Transverse colon (tissue), 4 donors: ENCODE measurements at regions not wholly inside any gene's neighbourhood (a gene's known extent, or its start where the extent isn't known, plus 50 kb on each side); places are given as distances from the start of the nearest gene placed in this dataset.
"Not testable (repeated sequence)": the region's sequence is repeated elsewhere in the genome, so short reads cannot be mapped to it uniquely, and the experiment has no call there.

Experiments used
- DNase-seq: peaks from one replicate; pipeline ENCODE4 v3.0.0-alpha.2; 2019
- H3K27ac ChIP-seq, 4 donors: fragments of 200-600 bp; sonication (generic); 2 replicates each; pipeline ENCODE4 v1.5.1; 2016 to 2018; ENCODE audit warnings: inconsistent platforms in 4 of 4
- H3K27me3 ChIP-seq: fragments of 200-600 bp; sonication (generic); 2 replicates; pipeline ENCODE4 v1.5.1; 2017; ENCODE audit warnings: inconsistent platforms
- H3K36me3 ChIP-seq, 4 donors: fragments of 200-600 bp; sonication (generic); 2 replicates each; pipeline ENCODE4 v1.5.1; 2017 to 2019; ENCODE audit warnings: inconsistent platforms in 4 of 4
- H3K4me1 ChIP-seq, 4 donors: fragments of 200-600 bp; sonication (generic); 2 replicates each; pipeline ENCODE4 v1.5.1; 2017 to 2020; ENCODE audit warnings: inconsistent platforms in 4 of 4
- H3K4me3 ChIP-seq, 4 donors: fragments of 200-600 bp; sonication (generic); 1 replicate in 1 of 4; 2 replicates in 3 of 4; pipeline versions ENCODE4 v1.5.1 to v1.6.1; 2017 to 2019; ENCODE audit warnings: inconsistent platforms in 4 of 4
- H3K9me3 ChIP-seq, 2 donors: fragments of 200-600 bp; sonication (generic); 2 replicates each; pipeline ENCODE4 v1.5.1; 2017 to 2019; ENCODE audit warnings: inconsistent platforms in 2 of 2
- CTCF ChIP-seq, 5 experiments: fragments of 200-600 bp in 3 of 5; fragments of 450-650 bp in 2 of 5; sonication (generic) in 3 of 5; IDR thresholded peaks; 1 replicate in 2 of 5; 2 replicates in 3 of 5; pipeline ENCODE4 v1.5.1; 2016 to 2017; ENCODE audit warnings: antibody characterized with exemption in 5 of 5, inconsistent platforms in 3 of 5, mild to moderate bottlenecking in 2 of 5, moderate library complexity in 1 of 5
- EP300 ChIP-seq: sonication (generic); formaldehyde crosslinking; IDR thresholded peaks from one replicate; pipeline ENCODE4 v1.6.1; 2017; ENCODE audit warnings: antibody characterized with exemption, low read depth
- POLR2A ChIP-seq: fragments of 450-650 bp; IDR thresholded peaks from one replicate; pipeline ENCODE4 v1.6.1; 2016; ENCODE audit warnings: antibody characterized with exemption, mild to moderate bottlenecking, moderate library complexity
- POLR2AphosphoS5 ChIP-seq, 3 donors: sonication (generic); formaldehyde crosslinking; IDR thresholded peaks; one replicate each; pipeline ENCODE4 v1.6.1; 2016; ENCODE audit warnings: antibody characterized with exemption in 3 of 3
- WGBS, 2 donors: methylation state at CpG; one replicate each; pipeline ENCODE4 v1.1.5; 2018; ENCODE audit warnings: low coverage in 1 of 2; 5-methylcytosine and 5-hydroxymethylcytosine counted together
- in situ Hi-C, 4 donors: fragments of 200-750 bp; cut with MboI; loops; one replicate each; pipeline versions ENCODE4 v1.15.0 to v1.15.1; 2017; ENCODE audit warnings: low sequenced_read_pairs in 3 of 4, low pct_ligation_motif_present in 1 of 4, low pct_unique_long_range_greater_than_20kb in 1 of 4
- intact Hi-C: fragments of 100-400 bp; cut with DNase I; formaldehyde crosslinking; loops from one replicate; pipeline ENCODE4 v1.15.1; 2023; ENCODE audit warnings: low total_unique reads

- 47% methylated on average over 1 of the region's 1 CpG; no CpG with 5 or more reads in 1 of the 2 donors for WGBS, 2 donors
- Histone ChIP-seq H3K4me3 (no peak overlapping the region), H3K27me3 (no peaks in the 10 kb centered on the region), H3K9me3 (no peaks in the 10 kb centered on the region), H3K36me3 (no peaks in the 10 kb centered on the region), H3K27ac (no peak overlapping the region), H3K4me1 (no peaks in the 10 kb centered on the region)
- DNase-seq, result no peak
- intact Hi-C loops (no loop called here), in situ Hi-C loops (no loop called here)
- no peak for TF ChIP-seq POLR2A
- TF ChIP-seq POLR2AphosphoS5 (IDR thresholded peaks at IDR 0.05), result no peak
- no peak for TF ChIP-seq CTCF (IDR thresholded peaks at IDR 0.05)
- TF ChIP-seq EP300, result no peak
Measured at GRCh38 chrX:122626871-122627270, 557.2 kb upstream of the GRIA3 start.

- intact Hi-C loops, result no loop called here
- in situ Hi-C loops, result no loop called here
- TF ChIP-seq POLR2AphosphoS5 (IDR thresholded peaks at IDR 0.05) (no peak), EP300 (no peak), POLR2A (no peak), CTCF (IDR thresholded peaks at IDR 0.05) (no peak)
- Histone ChIP-seq H3K4me1 (no peaks in the 10 kb centered on the region), H3K27ac (no peak overlapping the region), H3K4me3 (no peak overlapping the region), H3K36me3 (no peaks in the 10 kb centered on the region), H3K9me3 (no peaks in the 10 kb centered on the region), H3K27me3 (no peaks in the 10 kb centered on the region)
- 52 to 64% methylated on average over 2 of the region's 2 CpGs for WGBS, 2 donors
- DNase-seq, result no peak
Measured at GRCh38 chrX:122641136-122641535, 542.9 kb upstream of the GRIA3 start.

- TF ChIP-seq POLR2A (no peak), EP300 (no peak), POLR2AphosphoS5 (IDR thresholded peaks at IDR 0.05) (no peak), CTCF (IDR thresholded peaks at IDR 0.05) (no peak)
- Histone ChIP-seq H3K36me3 (no peaks in the 10 kb centered on the region), H3K4me1 (no peaks in the 10 kb centered on the region), H3K27ac (no peak overlapping the region), H3K9me3 (no peaks in the 10 kb centered on the region), H3K4me3 (no peak overlapping the region), H3K27me3 (no peaks in the 10 kb centered on the region)
- WGBS, 2 donors, result 43% methylated on average over 4 of the region's 4 CpGs; no CpG with 5 or more reads in 1 of the 2 donors
- DNase-seq, result no peak
- intact Hi-C loops, result no loop called here
- in situ Hi-C loops, result no loop called here
Measured at GRCh38 chrX:122641826-122642225, 542.3 kb upstream of the GRIA3 start.

GRCh38 chrX:122655256-122655655, 528.8 kb upstream of the GRIA3 start:
- H3K27ac ChIP-seq, H3K4me1 ChIP-seq, H3K36me3 ChIP-seq, DNase-seq, H3K4me3 ChIP-seq, intact Hi-C loops, H3K27me3 ChIP-seq, in situ Hi-C loops, H3K9me3 ChIP-seq: not testable (repeated sequence)
- WGBS, 2 donors, result 82% methylated on average over 15 of the region's 16 CpGs; no CpG with 5 or more reads in 1 of the 2 donors

GRCh38 chrX:122666601-122667000, 517.5 kb upstream of the GRIA3 start:
- TF ChIP-seq EP300 (no peak), CTCF (IDR thresholded peaks at IDR 0.05) (no peak), POLR2A (no peak)
- no peak overlapping the region for H3K4me3 ChIP-seq
- intact Hi-C loops (no loop called here), in situ Hi-C loops (no loop called here)
- no peaks in the 10 kb centered on the region for H3K27me3 ChIP-seq
- no peaks in the 10 kb centered on the region for H3K9me3 ChIP-seq
- no peaks in the 10 kb centered on the region for H3K4me1 ChIP-seq
- H3K27ac ChIP-seq, result no peak overlapping the region
- DNase-seq, result no peak
- WGBS, 2 donors, result 57% methylated on average over 1 of the region's 1 CpG; no CpG with 5 or more reads in 1 of the 2 donors
- no peaks in the 10 kb centered on the region for H3K36me3 ChIP-seq
